Common myeloid progenitor, CD34-positive (primary cell): ENCODE measurements at regions not wholly inside any gene's neighbourhood (a gene's known extent, or its start where the extent isn't known, plus 50 kb on each side); places are given as distances from the start of the nearest gene placed in this dataset.

Experiments used
- CTCF ChIA-PET: fragments of 350-600 bp; sonication (Branson Sonifier 250); formaldehyde crosslinking; loops from one replicate; lab custom pipeline; 2021; ENCODE audit warnings: antibody characterized with exemption; lab: Charles Lee
- POLR2A ChIA-PET: fragments of 350-600 bp; sonication (Branson Sonifier 250); formaldehyde crosslinking; loops from one replicate; lab custom pipeline; 2021; ENCODE audit warnings: antibody characterized with exemption; lab: Charles Lee
- DNase-seq, 3 donors: peaks; one replicate each; pipeline versions ENCODE4 v3.0.0 to v3.0.0-alpha.2; 2013
- H3K27ac ChIP-seq, 2 experiments: 1 replicate in 1 of 2; 2 replicates in 1 of 2; pipeline ENCODE4 v1.7.0; 2013; ENCODE audit warnings: inconsistent platforms in 2 of 2, low read length in 2 of 2, mild to moderate bottlenecking in 2 of 2, low read depth in 1 of 2, moderate library complexity in 1 of 2; ENCODE audit not compliant: severe bottlenecking in 2 of 2, insufficient read depth in 1 of 2, poor library complexity in 1 of 2
- H3K27me3 ChIP-seq, 5 experiments: replicated peaks in 2 of 5; 1 replicate in 3 of 5; 2 replicates in 2 of 5; pipeline versions ENCODE4 v1.6.1 to v1.7.0; 2013; ENCODE audit warnings: low read length in 4 of 5, mild to moderate bottlenecking in 2 of 5, moderate library complexity in 2 of 5, inconsistent platforms in 1 of 5; ENCODE audit not compliant: insufficient read depth in 5 of 5, control insufficient read depth in 4 of 5
- H3K36me3 ChIP-seq, 4 experiments: 1 replicate in 2 of 4; 2 replicates in 2 of 4; pipeline versions ENCODE4 v1.6.1 to v1.7.0; 2013; ENCODE audit warnings: low read length in 3 of 4, control low read depth in 1 of 4, mild to moderate bottlenecking in 1 of 4; ENCODE audit not compliant: control insufficient read depth in 4 of 4, insufficient read depth in 4 of 4
- H3K4me1 ChIP-seq, 4 experiments: 1 replicate in 3 of 4; 2 replicates in 1 of 4; pipeline versions ENCODE4 v1.6.1 to v1.7.1; 2013; ENCODE audit warnings: low read length in 3 of 4, mild to moderate bottlenecking in 3 of 4, control low read depth in 1 of 4, inconsistent platforms in 1 of 4, moderate library complexity in 1 of 4; ENCODE audit not compliant: control insufficient read depth in 4 of 4, insufficient read depth in 4 of 4; ENCODE audit errors: control extremely low read depth in 1 of 4
- H3K4me3 ChIP-seq, 7 experiments: 1 replicate in 4 of 7; 2 replicates in 3 of 7; pipeline versions ENCODE4 v1.5.1 to v1.7.0; 2013; ENCODE audit warnings: mild to moderate bottlenecking in 7 of 7, low read length in 6 of 7, moderate library complexity in 6 of 7, inconsistent platforms in 2 of 7, low read depth in 2 of 7, control low read depth in 1 of 7; ENCODE audit not compliant: insufficient read depth in 4 of 7, control insufficient read depth in 1 of 7; ENCODE audit errors: extremely low read depth in 1 of 7
- H3K9me3 ChIP-seq, 5 experiments: 1 replicate in 4 of 5; 2 replicates in 1 of 5; pipeline versions ENCODE4 v1.6.1 to v1.7.1; 2013; ENCODE audit warnings: low read length in 4 of 5, mild to moderate bottlenecking in 2 of 5, inconsistent platforms in 1 of 5, low read depth in 1 of 5, moderate library complexity in 1 of 5; ENCODE audit not compliant: control insufficient read depth in 4 of 5, insufficient read depth in 2 of 5; ENCODE audit errors: control extremely low read depth in 1 of 5
- WGBS: methylation state at CpG from one replicate; pipeline ENCODE4 v1.1.5; 2013; ENCODE audit not compliant: insufficient coverage; 5-methylcytosine and 5-hydroxymethylcytosine counted together

GRCh38 chr18:28637897-28638296, 461.0 kb upstream of the CDH2 start:
- Histone ChIP-seq H3K9me3 (no peaks in the 10 kb centered on the region), H3K4me1 (no peaks in the 10 kb centered on the region), H3K4me3 (no peak overlapping the region), H3K27ac (no peak overlapping the region), H3K36me3 (no peaks in the 10 kb centered on the region), H3K27me3 (no peaks in the 10 kb centered on the region)
- CTCF ChIA-PET = no interaction called here
- 100% methylated on average over 1 of the region's 2 CpGs for WGBS
- POLR2A ChIA-PET = no interaction called here
- no peak for DNase-seq

GRCh38 chr18:28635530-28635929, 458.6 kb upstream of the CDH2 start:
- Histone ChIP-seq H3K9me3 (peaks cover 0 to 2% (median 0%) of the 10 kb centered on the region in 5 experiments), H3K4me3 (no peak overlapping the region), H3K27ac (no peak overlapping the region), H3K36me3 (no peaks in the 10 kb centered on the region), H3K27me3 (no peaks in the 10 kb centered on the region), H3K4me1 (no peaks in the 10 kb centered on the region)
- CTCF ChIA-PET = no interaction called here
- POLR2A ChIA-PET = no interaction called here
- no peak for DNase-seq

- CTCF ChIA-PET = no interaction called here
- Histone ChIP-seq H3K27ac (no peak overlapping the region), H3K27me3 (no peaks in the 10 kb centered on the region), H3K9me3 (no peaks in the 10 kb centered on the region), H3K36me3 (no peaks in the 10 kb centered on the region), H3K4me1 (no peaks in the 10 kb centered on the region), H3K4me3 (no peak overlapping the region)
- POLR2A ChIA-PET = no interaction called here
- DNase-seq = no peak
These were observed 449.8 kb upstream of the CDH2 start for GRCh38 chr18:28626756-28627155.

GRCh38 chr18:28607991-28608390, 431.1 kb upstream of the CDH2 start:
- Histone ChIP-seq H3K4me3 (no peak overlapping the region), H3K4me1 (no peaks in the 10 kb centered on the region), H3K27me3 (no peaks in the 10 kb centered on the region), H3K9me3 (no peaks in the 10 kb centered on the region), H3K36me3 (no peaks in the 10 kb centered on the region), H3K27ac (no peak overlapping the region)
- no CpG with 5 or more reads among the region's 1 CpG for WGBS
- DNase-seq = no peak
- ChIA-PET CTCF (no interaction called here), POLR2A (no interaction called here)

GRCh38 chr18:28606686-28607085, 429.8 kb upstream of the CDH2 start:
- POLR2A ChIA-PET = no interaction called here
- H3K27ac ChIP-seq = no peak overlapping the region
- H3K9me3 ChIP-seq = no peaks in the 10 kb centered on the region
- no peaks in the 10 kb centered on the region for H3K27me3 ChIP-seq
- DNase-seq = no peak
- WGBS = 100% methylated on average over 1 of the region's 2 CpGs
- H3K36me3 ChIP-seq = no peaks in the 10 kb centered on the region
- CTCF ChIA-PET = no interaction called here
- H3K4me1 ChIP-seq = no peaks in the 10 kb centered on the region
- no peak overlapping the region for H3K4me3 ChIP-seq

- peaks cover 0 to 3% (median 0%) of the 10 kb centered on the region in 5 experiments for H3K9me3 ChIP-seq
- ChIA-PET POLR2A (no interaction called here), CTCF (no interaction called here)
- no peak overlapping the region for H3K27ac ChIP-seq
- no peaks in the 10 kb centered on the region for H3K27me3 ChIP-seq
- no peak for DNase-seq
- H3K4me1 ChIP-seq = no peaks in the 10 kb centered on the region
- H3K36me3 ChIP-seq = no peaks in the 10 kb centered on the region
- no peak overlapping the region for H3K4me3 ChIP-seq
These were observed 425.5 kb upstream of the CDH2 start for GRCh38 chr18:28602391-28602790.

GRCh38 chr18:28594034-28594433, 417.1 kb upstream of the CDH2 start:
- no peak overlapping the region for H3K27ac ChIP-seq
- no peak for DNase-seq
- H3K4me3 ChIP-seq = no peak overlapping the region
- CTCF ChIA-PET = no interaction called here
- no peaks in the 10 kb centered on the region for H3K36me3 ChIP-seq
- POLR2A ChIA-PET = no interaction called here
- no peaks in the 10 kb centered on the region for H3K9me3 ChIP-seq
- no peaks in the 10 kb centered on the region for H3K4me1 ChIP-seq
- WGBS = 88% methylated on average over 1 of the region's 4 CpGs
- no peaks in the 10 kb centered on the region for H3K27me3 ChIP-seq
